Activated CD8-positive, alpha-beta memory T cell treated with anti-CD3 and anti-CD28 coated beads for 48 hours (primary cell): ENCODE measurements at regions not wholly inside any gene's neighbourhood (a gene's known extent, or its start where the extent isn't known, plus 50 kb on each side); places are given as distances from the start of the nearest gene placed in this dataset.
"Not testable (repeated sequence)": the region's sequence is repeated elsewhere in the genome, so short reads cannot be mapped to it uniquely, and the experiment has no call there.

ENCODE experiments used
- DNase-seq, 3 experiments: peaks; one replicate each; pipeline ENCODE4 v3.0.0-alpha.2; 2020; ENCODE audit warnings: low read depth in 2 of 3, low spot score in 2 of 3

- DNase-seq = no peak
Observed at GRCh38 chr6:150765067-150765764, 100.3 kb upstream of the MTHFD1L start.

GRCh38 chr6:150766201-150766997 lies 99.1 kb upstream of the MTHFD1L start:
- no peak for DNase-seq

- no peak for DNase-seq
Observed at GRCh38 chr6:150767161-150767560, 98.3 kb upstream of the MTHFD1L start.

DNA sequence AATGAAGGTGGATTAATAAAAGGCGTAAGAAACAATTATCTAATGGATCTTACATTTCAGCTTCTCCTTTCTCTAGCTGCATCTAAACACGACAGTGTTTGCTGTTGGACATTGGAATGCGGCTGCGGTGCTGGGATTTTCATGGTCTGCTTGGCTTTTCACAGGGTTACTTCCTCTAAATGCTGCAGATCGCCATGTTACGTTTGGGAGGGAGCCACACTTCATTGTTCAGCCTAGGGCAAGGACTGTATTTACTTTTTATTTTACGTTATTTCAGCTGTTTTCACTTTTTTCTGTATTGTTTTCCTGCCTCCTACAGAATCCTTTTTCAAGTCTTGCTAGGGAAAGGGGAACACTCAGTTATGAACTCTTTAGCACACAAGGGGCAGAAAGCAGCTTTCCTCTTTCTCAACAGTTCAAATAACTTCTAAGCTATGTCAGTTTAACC lies 97.9 kb upstream of the MTHFD1L start:
- DNase-seq = no peak

DNA sequence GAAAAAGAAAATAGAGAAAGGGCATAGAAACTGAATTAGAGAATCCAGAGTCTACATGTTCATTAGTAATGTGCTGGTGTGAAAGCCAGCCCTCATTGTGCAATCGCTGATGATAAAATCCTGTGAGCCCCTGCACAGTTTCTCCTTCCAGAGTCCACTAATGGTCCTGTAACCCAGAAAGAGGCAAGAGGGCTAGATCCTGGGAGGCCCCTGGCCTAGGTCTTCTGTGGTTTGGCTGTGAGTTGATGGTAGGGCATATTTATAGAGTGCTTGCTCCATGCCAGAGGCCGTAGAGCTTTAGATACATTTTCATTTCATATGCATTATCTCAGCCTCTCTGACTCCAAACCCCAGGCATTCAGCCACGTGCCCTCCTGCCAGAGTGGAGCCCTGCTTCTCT lies 94.9 kb upstream of the MTHFD1L start:
- no peak for DNase-seq

DNA sequence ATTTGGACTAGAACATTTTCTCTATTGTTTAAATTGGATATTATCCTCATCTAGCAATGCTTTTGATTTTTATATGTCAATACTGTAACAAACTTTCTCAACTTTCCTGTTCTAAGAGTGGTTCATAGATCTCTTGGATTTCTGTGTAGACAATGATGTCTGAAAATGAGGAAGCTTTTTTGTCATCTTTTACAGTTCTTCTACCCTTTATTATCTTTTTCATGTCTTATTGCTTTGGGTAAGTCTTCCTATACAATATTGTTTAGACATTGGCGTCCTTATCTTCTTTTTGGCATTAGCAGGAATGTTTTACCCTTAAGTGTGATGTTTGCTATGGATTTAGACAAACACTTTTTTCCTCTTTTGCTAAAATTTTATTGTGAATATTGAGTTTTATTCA lies 91.5 kb upstream of the MTHFD1L start:
- no peak for DNase-seq

- DNase-seq = no peak
Observed at GRCh38 chr6:150775415-150776203, 89.9 kb upstream of the MTHFD1L start.

- DNase-seq = no peak
Observed at GRCh38 chr6:150777736-150778135, 87.8 kb upstream of the MTHFD1L start.

DNA sequence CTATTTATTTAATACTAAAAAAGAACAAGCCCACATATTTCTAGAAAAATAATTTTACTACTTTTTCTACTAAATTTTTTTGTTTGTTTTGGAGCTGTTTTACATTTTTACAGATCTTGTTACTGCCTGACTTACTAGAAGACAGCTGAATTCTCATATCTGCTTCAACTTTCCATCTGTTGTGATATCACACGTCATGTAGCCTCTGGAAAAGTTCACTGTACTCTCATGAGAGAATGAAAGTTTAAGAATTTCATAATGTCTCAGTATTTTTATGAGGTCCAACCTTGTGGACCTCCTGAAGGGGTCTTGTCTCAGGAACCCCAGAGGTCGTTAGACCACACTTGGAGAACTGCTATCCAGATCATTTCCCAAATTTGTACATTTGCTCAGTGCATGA lies 81.7 kb upstream of the MTHFD1L start:
- no peak for DNase-seq

- no peak for DNase-seq
Observed at GRCh38 chr6:150787429-150787828, 78.1 kb upstream of the MTHFD1L start.

DNA sequence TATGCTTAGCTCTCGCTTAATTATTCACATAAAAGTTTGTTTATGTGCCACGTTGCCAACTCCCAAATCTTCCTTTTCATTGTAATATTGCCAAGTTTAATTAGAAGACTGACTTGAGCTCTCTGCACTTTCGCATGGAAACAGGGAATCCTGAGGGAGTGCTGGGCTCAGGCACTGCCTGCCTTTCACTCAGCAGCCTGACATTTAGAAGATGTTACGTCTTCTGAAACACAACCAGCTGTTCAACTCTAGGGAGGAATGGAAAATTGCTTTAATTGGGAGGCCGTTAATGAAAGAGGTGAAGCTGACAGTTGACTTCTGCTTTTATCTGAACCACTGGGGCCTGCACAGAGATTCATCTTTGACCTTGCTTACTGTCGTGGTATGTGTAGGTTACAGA lies 77.4 kb upstream of the MTHFD1L start:
- no peak for DNase-seq

GRCh38 chr6:150789906-150790305 lies 75.6 kb upstream of the MTHFD1L start:
- not testable (repeated sequence) for DNase-seq

GRCh38 chr6:150791717-150792116 lies 73.8 kb upstream of the MTHFD1L start:
- no peak for DNase-seq

DNA sequence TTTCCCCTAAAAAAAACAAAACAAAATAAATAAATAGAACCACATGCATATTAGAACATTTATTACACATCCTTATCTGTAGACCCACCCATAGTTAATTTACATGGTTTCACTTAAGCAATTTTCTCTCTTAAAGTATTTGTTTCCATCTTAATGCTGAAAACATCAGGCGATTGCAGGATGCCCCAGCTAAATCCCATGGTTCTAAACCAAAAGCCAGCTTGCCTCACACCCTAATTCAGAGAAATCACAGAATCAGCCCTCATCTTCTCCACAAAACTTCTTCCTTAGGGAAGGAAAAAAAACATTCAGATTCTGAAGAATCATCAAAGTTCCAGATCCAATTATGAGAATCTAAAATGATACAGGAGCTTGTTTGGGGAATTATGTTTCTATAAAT lies 67.6 kb upstream of the MTHFD1L start:
- no peak for DNase-seq

DNA sequence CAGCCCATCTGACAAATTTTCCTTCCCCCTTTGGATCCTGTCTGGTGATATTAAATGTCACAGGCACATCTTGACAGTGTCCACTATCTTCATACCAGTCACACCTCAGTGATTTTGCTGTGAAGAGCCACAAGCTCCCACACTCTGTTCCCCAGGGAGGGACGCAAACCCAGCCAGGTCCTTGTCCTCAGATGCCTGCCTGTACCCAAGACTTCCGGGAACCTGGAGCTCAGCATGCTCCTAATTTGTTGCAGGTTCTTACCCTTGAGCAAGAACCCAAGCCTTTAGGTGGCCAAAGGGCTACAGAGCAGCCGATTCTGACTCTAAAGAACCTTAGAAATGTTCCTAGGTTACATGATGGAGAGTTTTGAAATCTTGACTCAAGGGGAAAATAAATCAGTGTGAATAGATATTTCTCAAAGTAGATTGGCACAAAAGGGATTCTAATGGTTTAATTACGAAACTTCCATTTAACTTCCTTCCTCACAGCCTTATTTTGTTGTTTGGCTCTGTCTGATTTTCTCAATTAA lies 66.2 kb upstream of the MTHFD1L start:
- DNase-seq = no peak

- DNase-seq = no peak
Observed at GRCh38 chr6:150800674-150801314, 64.7 kb upstream of the MTHFD1L start.

- no peak for DNase-seq
Observed at GRCh38 chr6:150806790-150807189, 58.7 kb upstream of the MTHFD1L start.

DNA sequence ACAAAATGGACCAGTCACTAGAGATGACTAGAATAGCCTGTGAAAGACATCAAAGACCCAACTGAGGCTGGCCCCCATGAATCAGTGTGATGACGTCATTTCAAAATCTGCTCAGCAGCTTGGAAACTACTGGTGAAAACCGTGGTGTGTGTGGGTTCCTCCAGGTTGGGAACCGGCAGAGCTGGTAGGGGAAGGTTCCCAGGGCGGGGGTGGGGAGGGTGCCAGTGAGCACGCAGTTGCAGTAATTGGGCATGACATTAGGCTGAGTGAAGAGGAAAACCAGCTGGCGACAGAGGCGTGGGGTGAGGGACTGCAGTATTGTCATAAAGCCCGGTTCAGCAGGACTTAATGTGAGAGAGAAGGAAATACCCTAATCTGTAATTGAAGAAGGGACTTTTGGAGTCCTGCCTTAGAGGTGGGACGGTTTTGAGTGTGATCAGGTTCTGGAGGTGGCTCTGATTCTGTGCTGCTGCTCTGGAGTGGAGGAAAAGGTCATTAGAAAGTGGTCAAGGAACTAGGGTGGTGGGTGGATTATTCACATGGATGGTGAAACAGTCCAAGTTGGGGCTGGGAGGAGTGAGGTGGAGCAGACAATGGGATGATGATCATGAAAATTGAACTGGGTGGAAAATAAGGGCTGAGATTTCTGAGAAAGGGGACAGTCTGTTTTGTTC lies 52.0 kb upstream of the MTHFD1L start:
- DNase-seq = peak; percentile 17 to 53 (median 23)

DNA sequence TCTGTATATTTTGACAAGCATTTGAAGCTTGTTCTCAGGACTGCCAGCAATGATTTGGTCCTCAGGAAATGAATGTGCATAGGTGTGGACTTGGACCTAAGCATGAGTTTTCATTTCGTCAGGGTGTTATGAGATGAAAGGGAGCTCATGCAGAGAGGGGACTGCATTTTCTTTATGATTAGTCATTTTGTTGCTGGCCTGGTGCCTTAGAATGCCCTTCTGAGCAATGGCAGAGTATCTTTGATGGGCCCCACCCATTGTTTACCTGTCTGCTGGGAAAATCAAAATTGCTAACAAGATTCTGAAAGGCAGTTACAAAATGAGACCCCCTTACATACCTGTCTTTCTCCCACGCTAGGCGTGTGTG lies 51.5 kb upstream of the MTHFD1L start:
- DNase-seq = no peak
